Adipocyte (in vitro differentiated cells): ENCODE measurements at regions not wholly inside any gene's neighbourhood (a gene's known extent, or its start where the extent isn't known, plus 50 kb on each side); places are given as distances from the start of the nearest gene placed in this dataset.

ENCODE experiments used
- DNase-seq: peaks from one replicate; pipeline ENCODE4 v3.0.0-alpha.2; 2015; ENCODE audit warnings: low read depth
- H3K27me3 ChIP-seq: replicated peaks from 2 replicates; pipeline ENCODE4 v1.7.0; 2013; ENCODE audit warnings: mild to moderate bottlenecking, low read length, moderate library complexity; ENCODE audit not compliant: control insufficient read depth, insufficient read depth
- H3K36me3 ChIP-seq: 2 replicates; pipeline ENCODE4 v1.7.0; 2013; ENCODE audit warnings: low read length, mild to moderate bottlenecking, moderate library complexity; ENCODE audit not compliant: control insufficient read depth, insufficient read depth, severe bottlenecking
- H3K4me1 ChIP-seq: 2 replicates; pipeline ENCODE4 v1.7.0; 2013; ENCODE audit warnings: mild to moderate bottlenecking, low read length, moderate library complexity; ENCODE audit not compliant: control insufficient read depth, insufficient read depth
- H3K4me3 ChIP-seq: 2 replicates; pipeline ENCODE4 v1.7.0; 2013; ENCODE audit warnings: mild to moderate bottlenecking, low read length, moderate library complexity
- H3K9ac ChIP-seq: 2 replicates; pipeline ENCODE4 v1.7.0; 2013; ENCODE audit warnings: mild to moderate bottlenecking, low read length, moderate library complexity
- H3K9me3 ChIP-seq: 2 replicates; pipeline ENCODE4 v1.7.0; 2013; ENCODE audit warnings: mild to moderate bottlenecking, low read length, moderate library complexity; ENCODE audit not compliant: control insufficient read depth

DNA sequence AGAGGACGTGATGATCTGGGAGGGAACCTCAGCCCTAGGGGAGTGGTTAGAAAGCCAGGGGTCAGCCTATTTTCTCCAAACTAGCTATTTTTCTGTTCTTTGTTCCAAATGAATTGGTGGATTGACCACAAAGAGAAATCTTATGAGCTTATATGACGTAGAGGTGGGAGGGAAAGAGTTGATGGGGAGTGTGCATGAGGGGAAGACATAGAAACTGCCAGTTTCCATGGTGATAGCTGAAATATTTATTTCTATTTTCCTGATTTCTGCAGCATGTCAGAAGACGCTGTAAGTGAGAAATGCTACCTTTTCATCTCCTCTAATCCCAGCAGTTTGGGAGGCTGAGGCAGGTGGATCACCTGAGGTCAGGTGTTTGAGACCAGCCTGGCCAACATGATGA lies 51.4 kb upstream of the CISTR start:
- Histone ChIP-seq H3K27me3 (peaks cover 47% of the 10 kb centered on the region), H3K9ac (no peak overlapping the region), H3K9me3 (no peaks in the 10 kb centered on the region), H3K4me1 (peaks cover 23% of the 10 kb centered on the region), H3K36me3 (no peaks in the 10 kb centered on the region), H3K4me3 (no peak overlapping the region)
- no peak for DNase-seq

DNA sequence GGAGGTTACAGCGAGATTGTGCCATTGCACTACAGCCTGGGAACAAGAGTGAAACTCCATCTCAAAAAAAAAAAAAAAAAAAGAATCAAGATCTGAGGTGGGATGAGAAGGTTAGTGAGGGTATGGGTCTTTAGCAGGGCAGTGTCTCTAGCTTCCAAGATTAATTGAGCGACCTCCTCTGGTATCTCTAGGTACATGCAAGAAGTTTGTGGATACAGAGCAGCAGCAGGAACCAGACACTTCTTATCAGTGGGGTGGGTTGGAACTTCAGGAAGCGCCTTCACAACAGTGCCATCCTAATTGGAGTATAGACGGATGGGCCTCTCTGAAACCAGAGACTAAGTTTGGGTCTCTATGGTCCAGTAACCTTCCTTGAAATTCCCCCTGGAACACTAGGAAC lies 51.9 kb upstream of the CISTR start:
- no peak for DNase-seq
- peaks cover 23% of the 10 kb centered on the region for H3K4me1 ChIP-seq
- no peak overlapping the region for H3K9ac ChIP-seq
- no peaks in the 10 kb centered on the region for H3K36me3 ChIP-seq
- H3K4me3 ChIP-seq, result no peak overlapping the region
- no peaks in the 10 kb centered on the region for H3K9me3 ChIP-seq
- H3K27me3 ChIP-seq, result peaks cover 47% of the 10 kb centered on the region

DNA sequence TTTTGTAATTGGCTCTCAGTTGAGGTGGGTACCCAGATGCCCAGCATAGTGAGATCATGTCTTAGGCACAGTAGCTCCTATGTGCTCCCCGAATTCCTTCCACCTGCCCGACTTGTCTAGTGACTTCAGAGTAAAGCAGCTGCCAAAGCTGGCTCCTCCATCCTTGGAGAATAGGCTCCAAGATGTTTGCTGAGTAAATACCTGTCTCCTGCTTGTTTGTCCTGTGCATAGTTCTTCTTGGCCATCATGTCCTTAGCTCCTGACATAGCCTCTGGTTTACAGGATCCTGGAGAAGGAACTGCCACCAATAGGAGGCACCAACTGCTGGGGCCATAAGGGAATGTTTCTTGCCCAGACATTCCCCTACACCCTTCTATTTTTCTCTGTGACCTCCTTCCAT lies 52.6 kb upstream of the CISTR start:
- no peaks in the 10 kb centered on the region for H3K9me3 ChIP-seq
- DNase-seq, result no peak
- no peaks in the 10 kb centered on the region for H3K36me3 ChIP-seq
- H3K4me1 ChIP-seq, result peaks cover 23% of the 10 kb centered on the region
- H3K4me3 ChIP-seq, result no peak overlapping the region
- H3K27me3 ChIP-seq, result peaks cover 48% of the 10 kb centered on the region
- no peak overlapping the region for H3K9ac ChIP-seq

DNA sequence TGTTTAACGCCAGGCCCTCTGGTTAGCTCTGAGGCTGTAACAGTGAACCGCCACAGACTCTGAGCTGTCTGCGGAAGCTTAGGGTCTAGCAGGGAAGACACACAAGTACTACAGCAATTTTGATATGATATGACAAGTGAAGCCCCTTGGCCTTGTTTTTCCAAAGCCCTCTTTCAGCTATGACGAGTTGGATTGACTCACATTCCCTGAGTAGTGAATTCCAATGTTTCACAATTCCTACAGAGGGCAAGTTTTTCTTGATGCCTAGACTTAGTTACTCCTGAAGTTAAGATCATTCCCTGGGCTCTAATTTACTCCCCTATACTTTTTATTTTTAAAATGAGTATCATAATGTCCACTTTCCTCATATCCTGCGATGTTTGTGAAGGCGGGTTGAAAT lies 53.3 kb upstream of the CISTR start:
- Histone ChIP-seq H3K27me3 (peaks cover 49% of the 10 kb centered on the region), H3K9me3 (peaks cover 5% of the 10 kb centered on the region), H3K36me3 (no peaks in the 10 kb centered on the region), H3K9ac (no peak overlapping the region), H3K4me1 (peaks cover 23% of the 10 kb centered on the region), H3K4me3 (no peak overlapping the region)
- DNase-seq, result no peak

DNA sequence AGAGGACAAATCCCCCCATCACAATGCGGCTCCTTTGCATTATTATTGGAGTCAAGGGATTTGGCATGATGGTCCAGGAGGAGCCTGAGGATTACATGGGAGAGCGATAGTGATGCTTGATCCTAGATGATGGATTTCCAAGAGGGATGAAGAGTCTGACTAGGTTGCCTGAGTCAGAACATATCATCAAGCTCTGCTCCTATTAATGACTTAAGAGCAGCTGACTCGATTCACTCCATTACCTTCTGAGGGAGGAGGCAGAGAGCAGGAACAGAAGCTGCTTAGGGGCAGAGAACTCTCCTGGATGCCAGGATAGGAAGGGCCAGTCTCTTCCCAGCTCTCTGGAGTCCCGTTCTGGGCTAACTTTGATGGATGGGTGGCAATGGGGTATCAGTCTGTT lies 54.0 kb upstream of the CISTR start:
- H3K27me3 ChIP-seq, result peaks cover 51% of the 10 kb centered on the region
- no peak overlapping the region for H3K9ac ChIP-seq
- no peak for DNase-seq

DNA sequence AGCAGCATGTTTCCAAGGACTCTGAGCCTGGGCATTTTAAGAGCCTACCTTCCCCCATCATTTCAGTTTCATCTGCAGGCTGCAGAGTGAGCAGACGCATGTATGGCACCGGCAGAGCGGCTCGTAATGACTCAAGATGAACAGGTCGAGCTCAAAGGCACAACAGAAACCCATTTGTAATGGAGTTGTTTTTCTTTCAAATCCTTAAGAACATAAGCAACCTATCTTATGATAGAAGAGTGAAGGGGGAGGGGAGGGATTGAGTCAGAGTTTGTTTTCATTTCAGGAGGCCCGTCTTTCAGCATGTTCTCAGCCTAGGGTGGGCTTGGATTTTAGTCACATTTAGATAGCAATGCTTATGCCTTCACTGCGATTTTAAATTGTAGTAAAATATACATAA lies 54.9 kb upstream of the CISTR start:
- H3K9me3 ChIP-seq, result peaks cover 20% of the 10 kb centered on the region
- no peak overlapping the region for H3K4me3 ChIP-seq
- H3K4me1 ChIP-seq, result peaks cover 23% of the 10 kb centered on the region
- peaks cover 51% of the 10 kb centered on the region for H3K27me3 ChIP-seq
- no peaks in the 10 kb centered on the region for H3K36me3 ChIP-seq
- DNase-seq, result peak; percentile 44
- H3K9ac ChIP-seq, result no peak overlapping the region

More for the DNA sequence above, 54.0 kb upstream of the CISTR start:
- Histone ChIP-seq H3K4me1 (peaks cover 23% of the 10 kb centered on the region), H3K4me3 (no peak overlapping the region), H3K9me3 (peaks cover 12% of the 10 kb centered on the region), H3K36me3 (no peaks in the 10 kb centered on the region)

DNA sequence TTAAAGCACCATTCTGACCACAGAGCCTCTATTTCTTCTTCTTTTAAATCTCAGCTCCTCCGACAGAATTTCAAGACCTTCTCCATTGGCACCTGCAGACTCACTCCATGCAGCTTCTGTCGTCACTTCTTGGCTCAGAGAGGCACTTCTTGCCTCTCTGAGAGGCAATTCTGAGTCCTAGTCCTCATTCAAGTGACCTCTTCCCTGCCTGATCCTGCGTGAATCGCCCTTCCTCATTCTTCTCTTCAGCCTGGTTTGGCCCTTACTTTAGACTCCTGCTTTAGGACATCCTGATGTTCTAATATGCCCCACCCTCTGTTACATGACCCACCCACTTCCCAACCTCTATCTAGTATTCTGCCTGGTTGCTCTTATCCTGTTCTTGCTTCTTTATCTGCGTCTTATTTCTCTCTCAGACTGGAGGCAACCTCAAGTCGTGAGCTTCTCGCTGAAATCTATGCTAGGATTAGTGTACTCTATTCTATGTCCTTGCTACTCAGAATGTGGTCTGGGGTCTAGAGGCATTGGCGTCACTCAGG lies 55.6 kb upstream of the CISTR start:
- DNase-seq, result no peak
- peaks cover 20% of the 10 kb centered on the region for H3K9me3 ChIP-seq
- no peak overlapping the region for H3K4me3 ChIP-seq
- peaks cover 23% of the 10 kb centered on the region for H3K4me1 ChIP-seq
- H3K36me3 ChIP-seq, result no peaks in the 10 kb centered on the region
- H3K9ac ChIP-seq, result no peak overlapping the region
- H3K27me3 ChIP-seq, result peaks cover 48% of the 10 kb centered on the region

DNA sequence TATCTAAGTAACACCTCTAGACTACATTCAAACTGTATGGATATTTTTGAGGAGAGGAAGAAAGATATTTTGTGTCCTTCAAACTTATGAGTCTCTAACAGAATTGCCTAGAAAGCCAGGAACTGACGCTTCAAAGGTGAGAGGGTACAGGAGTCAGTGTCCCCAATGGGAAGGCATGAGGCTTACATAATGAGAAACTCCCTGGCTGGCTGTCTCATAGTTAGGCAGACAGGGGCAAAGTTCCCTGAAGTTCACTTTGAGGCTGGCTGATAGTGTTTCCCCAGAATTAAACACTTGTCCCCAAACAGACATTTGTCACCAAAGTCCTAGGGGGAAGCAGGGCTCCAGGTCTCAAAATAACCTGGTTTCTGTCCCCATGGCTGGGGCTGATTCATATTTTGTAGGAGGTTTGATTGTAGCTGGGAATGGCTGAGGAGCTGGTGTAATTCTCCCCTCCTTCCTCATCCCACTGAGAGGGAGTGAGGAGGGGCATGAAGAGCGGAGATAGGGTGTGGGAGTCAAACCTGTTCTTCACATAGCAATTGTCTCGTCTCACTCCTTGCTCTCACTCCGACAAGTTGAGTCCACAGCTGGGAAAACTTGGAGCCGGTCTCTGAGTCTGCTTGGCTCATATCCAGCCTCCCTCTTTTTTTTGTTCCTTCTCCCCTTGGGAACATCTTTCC lies 56.4 kb upstream of the CISTR start:
- Histone ChIP-seq H3K27me3 (peaks cover 48% of the 10 kb centered on the region), H3K4me3 (no peak overlapping the region), H3K4me1 (peaks cover 23% of the 10 kb centered on the region), H3K9ac (no peak overlapping the region), H3K36me3 (no peaks in the 10 kb centered on the region), H3K9me3 (peaks cover 20% of the 10 kb centered on the region)
- no peak for DNase-seq

DNA sequence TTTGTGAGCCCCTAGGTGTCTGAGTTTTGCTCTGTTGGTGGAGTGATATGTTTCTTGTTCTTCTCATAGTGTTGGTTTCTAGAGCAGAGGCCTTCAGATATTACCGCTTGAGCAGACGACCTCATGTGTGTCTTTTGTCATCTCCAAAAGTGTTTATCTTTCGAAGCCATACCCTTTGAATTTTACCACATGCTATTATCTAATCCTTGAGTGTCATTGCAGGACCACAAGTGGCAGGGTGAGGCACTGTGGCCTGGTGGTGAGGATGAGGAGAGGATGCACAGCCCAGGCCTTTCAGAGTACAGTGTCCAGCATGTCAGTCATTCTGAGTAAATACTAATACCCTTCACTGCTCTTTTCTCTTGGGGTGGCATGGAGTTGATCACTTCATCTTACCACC lies 57.2 kb upstream of the CISTR start:
- no peak for DNase-seq
- Histone ChIP-seq H3K9ac (no peak overlapping the region), H3K36me3 (no peaks in the 10 kb centered on the region), H3K9me3 (peaks cover 20% of the 10 kb centered on the region), H3K4me1 (peaks cover 22% of the 10 kb centered on the region), H3K27me3 (peaks cover 55% of the 10 kb centered on the region), H3K4me3 (no peak overlapping the region)

DNA sequence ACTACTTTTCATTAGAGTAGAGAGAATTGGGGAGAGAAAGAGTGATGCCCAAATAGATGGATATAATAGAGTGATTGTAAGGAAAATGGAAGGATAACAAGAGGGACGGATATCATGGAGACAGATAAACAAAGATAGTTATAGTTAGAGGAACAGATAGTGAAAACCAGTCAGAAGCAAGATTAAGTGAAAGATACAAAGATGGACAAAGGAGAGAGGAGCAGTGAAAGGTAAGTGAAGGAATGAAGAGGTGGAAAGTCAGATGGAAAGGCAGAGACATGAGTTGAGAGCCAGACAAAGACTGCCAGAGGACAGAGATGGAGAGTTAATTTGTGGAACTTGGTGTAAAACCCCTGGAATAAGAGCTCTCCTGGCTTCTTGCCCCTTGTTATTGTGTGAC lies 59.2 kb upstream of the CISTR start:
- Histone ChIP-seq H3K4me3 (no peak overlapping the region), H3K36me3 (no peaks in the 10 kb centered on the region), H3K4me1 (peaks cover 4% of the 10 kb centered on the region), H3K9ac (no peak overlapping the region), H3K9me3 (peaks cover 20% of the 10 kb centered on the region), H3K27me3 (peaks cover 62% of the 10 kb centered on the region)
- DNase-seq, result no peak

DNA sequence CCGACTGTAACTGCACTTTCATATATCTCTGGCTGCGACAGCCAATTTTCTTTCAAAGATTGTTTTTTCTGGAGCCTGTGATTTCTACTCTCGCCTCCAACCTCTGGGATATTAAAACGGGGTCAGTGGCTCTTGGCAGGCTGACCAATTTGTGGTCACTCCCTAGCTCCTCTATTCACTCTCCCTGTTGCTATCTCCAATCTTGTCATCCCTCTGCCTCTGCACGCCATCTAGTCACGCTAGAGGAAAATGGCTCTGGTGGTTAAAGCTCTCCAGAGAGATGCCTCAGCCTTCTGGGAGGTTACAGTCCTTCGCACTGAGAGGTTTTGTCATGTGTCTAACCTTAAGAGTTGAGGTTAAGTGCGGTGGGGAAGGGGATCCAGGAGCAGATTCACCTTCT lies 59.8 kb upstream of the CISTR start:
- Histone ChIP-seq H3K9me3 (peaks cover 20% of the 10 kb centered on the region), H3K9ac (no peak overlapping the region), H3K36me3 (no peaks in the 10 kb centered on the region), H3K4me3 (no peak overlapping the region), H3K27me3 (peaks cover 65% of the 10 kb centered on the region), H3K4me1 (peaks cover 3% of the 10 kb centered on the region)
- DNase-seq, result no peak
